Neural progenitor cell (in vitro differentiated cells): ENCODE measurements at regions not wholly inside any gene's neighbourhood (a gene's known extent, or its start where the extent isn't known, plus 50 kb on each side); places are given as distances from the start of the nearest gene placed in this dataset.

ENCODE experiments used
- CTCF ChIP-seq: fragments of 200-600 bp; sonication (generic); IDR thresholded peaks from 2 replicates; pipeline ENCODE4 v1.5.1; 2017; ENCODE audit warnings: antibody characterized with exemption, mild to moderate bottlenecking
- EZH2phosphoT487 ChIP-seq: fragments of 200-600 bp; sonication (generic); IDR thresholded peaks from 2 replicates; pipeline ENCODE4 v1.6.1; 2017; ENCODE audit warnings: antibody characterized with exemption

DNA sequence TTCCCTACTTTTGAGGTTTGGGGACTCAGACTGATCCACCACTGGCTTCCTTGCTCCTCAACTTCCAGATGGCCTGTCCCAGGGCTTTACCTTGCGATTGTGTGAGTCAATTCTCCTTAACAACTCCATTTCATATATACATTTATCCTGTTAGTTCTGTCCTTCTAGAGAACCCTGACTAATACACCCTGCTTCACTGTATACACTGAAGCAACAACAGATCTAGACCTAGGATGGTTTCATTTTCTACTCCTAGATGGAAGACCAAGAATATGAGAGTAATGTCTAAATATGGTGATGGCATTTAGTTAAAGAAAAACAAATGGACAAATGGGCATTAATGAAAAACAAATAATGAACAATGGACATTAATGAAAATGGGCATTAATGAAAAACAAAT lies 225.6 kb downstream of the LMBRD1 start:
- TF ChIP-seq CTCF (no peak), EZH2phosphoT487 (no peak)
